ENCODE measurements at regions not wholly inside any gene's neighbourhood (a gene's known extent, or its start where the extent isn't known, plus 50 kb on each side); places are given as distances from the start of the nearest gene placed in this dataset.

DNA sequence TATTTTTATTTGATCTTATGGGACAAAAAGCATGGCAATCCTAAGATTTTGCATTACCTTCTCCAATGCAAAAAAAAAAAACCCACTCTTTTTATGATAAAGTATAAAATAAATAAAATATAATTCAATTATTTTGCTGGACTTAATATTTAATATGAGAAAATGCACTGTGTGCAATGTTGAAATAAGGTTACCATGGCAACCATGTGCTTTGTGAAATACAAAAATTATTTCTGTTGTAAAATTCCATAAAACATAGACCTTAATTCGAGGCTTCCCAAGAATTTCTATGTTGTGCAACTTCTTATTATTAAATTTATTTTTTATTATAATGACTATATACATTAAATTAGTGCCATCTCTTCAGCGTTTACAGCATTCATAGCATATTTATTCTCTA is 989.5 kb downstream of the MRPL39 start:
- no peak overlapping the region for H3K4me3 ChIP-seq (ENCODE audit: low read depth, low read length)
- no peaks in the 10 kb centered on the region for H3K36me3 ChIP-seq (ENCODE audit: control insufficient read depth in 2 of 2, insufficient read depth in 1 of 2, low read length in 2 of 2)
- ChIA-PET POLR2A (no interaction called here), CTCF (no interaction called here)
- no peaks in the 10 kb centered on the region for H3K4me1 ChIP-seq (ENCODE audit: control insufficient read depth, insufficient read depth, low read length)
- TF ChIP-seq PRDM1 (tag by site-specific recombination; IDR thresholded peaks at IDR 0.05) (no peak), ZNF660 (tag by site-specific recombination; IDR thresholded peaks at IDR 0.05) (no peak), ZNF335 (tag by site-specific recombination; conservative IDR thresholded peaks at IDR 0.05) (no peak), ZNF157 (tag by site-specific recombination; IDR thresholded peaks at IDR 0.05) (no peak), ZNF354C (tag by site-specific recombination; IDR thresholded peaks at IDR 0.05; ENCODE audit: borderline replicate concordance, low read depth) (no peak), ZXDB (tag by site-specific recombination; IDR thresholded peaks at IDR 0.05) (no peak), WT1 (tag by site-specific recombination; IDR thresholded peaks at IDR 0.05) (no peak)
- TF ChIP-seq, protein P1, sequence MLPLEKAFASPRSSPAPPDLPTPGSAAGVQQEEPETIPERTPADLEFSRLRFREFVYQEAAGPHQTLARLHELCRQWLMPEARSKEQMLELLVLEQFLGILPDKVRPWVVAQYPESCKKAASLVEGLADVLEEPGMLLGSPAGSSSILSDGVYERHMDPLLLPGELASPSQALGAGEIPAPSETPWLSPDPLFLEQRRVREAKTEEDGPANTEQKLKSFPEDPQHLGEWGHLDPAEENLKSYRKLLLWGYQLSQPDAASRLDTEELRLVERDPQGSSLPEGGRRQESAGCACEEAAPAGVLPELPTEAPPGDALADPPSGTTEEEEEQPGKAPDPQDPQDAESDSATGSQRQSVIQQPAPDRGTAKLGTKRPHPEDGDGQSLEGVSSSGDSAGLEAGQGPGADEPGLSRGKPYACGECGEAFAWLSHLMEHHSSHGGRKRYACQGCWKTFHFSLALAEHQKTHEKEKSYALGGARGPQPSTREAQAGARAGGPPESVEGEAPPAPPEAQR (tag by site-specific recombination; IDR thresholded peaks at IDR 0.05): no peak
- TF ChIP-seq, protein P2, sequence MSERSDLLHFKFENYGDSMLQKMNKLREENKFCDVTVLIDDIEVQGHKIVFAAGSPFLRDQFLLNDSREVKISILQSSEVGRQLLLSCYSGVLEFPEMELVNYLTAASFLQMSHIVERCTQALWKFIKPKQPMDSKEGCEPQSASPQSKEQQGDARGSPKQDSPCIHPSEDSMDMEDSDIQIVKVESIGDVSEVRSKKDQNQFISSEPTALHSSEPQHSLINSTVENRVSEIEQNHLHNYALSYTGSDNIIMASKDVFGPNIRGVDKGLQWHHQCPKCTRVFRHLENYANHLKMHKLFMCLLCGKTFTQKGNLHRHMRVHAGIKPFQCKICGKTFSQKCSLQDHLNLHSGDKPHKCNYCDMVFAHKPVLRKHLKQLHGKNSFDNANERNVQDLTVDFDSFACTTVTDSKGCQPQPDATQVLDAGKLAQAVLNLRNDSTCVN (tag by site-specific recombination; optimal IDR thresholded peaks at IDR 0.05): no peak
- TF ChIP-seq, protein P3, sequence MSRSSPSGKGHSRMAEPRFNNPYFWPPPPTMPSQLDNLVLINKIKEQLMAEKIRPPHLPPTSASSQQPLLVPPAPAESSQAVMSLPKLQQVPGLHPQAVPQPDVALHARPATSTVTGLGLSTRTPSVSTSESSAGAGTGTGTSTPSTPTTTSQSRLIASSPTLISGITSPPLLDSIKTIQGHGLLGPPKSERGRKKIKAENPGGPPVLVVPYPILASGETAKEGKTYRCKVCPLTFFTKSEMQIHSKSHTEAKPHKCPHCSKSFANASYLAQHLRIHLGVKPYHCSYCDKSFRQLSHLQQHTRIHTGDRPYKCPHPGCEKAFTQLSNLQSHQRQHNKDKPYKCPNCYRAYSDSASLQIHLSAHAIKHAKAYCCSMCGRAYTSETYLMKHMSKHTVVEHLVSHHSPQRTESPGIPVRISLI (tag by site-specific recombination; IDR thresholded peaks at IDR 0.05): no peak
- H3K9me3 ChIP-seq (ENCODE audit: control insufficient read depth, insufficient read depth, low read depth, low read length): no peaks in the 10 kb centered on the region; the same call in 1 of the 2 replicates
- H3K27ac ChIP-seq (ENCODE audit: extremely low read depth, low read depth, low read length): no peak overlapping the region

DNA sequence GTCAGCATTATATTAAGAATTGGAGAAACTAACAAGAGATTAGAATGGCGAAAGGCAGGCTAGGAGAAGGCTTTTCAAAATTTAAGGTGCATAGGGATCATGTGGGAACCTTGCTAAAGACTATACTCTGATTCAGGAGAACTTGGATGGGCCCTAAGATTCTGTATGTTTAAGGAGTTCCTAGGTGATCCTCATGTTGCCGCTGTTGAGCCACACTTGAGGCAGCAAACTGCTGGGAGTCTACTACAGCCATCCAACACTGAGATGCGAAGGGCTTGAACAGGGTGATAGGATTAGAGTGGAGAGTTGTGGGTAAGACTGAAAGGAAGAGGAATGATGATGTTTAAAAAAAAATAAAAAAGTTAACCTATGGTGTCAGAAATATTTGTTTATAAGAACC is 1013.2 kb downstream of the MRPL39 start:
- CTCF ChIA-PET: no interaction called here
- no peaks in the 10 kb centered on the region for H3K4me1 ChIP-seq (ENCODE audit: control insufficient read depth, insufficient read depth, low read length)
- no peak overlapping the region for H3K27ac ChIP-seq (ENCODE audit: extremely low read depth, low read depth, low read length)
- H3K36me3 ChIP-seq (ENCODE audit: control insufficient read depth in 2 of 2, insufficient read depth in 1 of 2, low read length in 2 of 2): no peaks in the 10 kb centered on the region
- POLR2A ChIA-PET: no interaction called here
- no peak overlapping the region for H3K4me3 ChIP-seq (ENCODE audit: low read depth, low read length)
- H3K9me3 ChIP-seq (ENCODE audit: control insufficient read depth, insufficient read depth, low read depth, low read length): no peaks in the 10 kb centered on the region; the same call in 1 of the 2 replicates
- TF ChIP-seq, protein P4, sequence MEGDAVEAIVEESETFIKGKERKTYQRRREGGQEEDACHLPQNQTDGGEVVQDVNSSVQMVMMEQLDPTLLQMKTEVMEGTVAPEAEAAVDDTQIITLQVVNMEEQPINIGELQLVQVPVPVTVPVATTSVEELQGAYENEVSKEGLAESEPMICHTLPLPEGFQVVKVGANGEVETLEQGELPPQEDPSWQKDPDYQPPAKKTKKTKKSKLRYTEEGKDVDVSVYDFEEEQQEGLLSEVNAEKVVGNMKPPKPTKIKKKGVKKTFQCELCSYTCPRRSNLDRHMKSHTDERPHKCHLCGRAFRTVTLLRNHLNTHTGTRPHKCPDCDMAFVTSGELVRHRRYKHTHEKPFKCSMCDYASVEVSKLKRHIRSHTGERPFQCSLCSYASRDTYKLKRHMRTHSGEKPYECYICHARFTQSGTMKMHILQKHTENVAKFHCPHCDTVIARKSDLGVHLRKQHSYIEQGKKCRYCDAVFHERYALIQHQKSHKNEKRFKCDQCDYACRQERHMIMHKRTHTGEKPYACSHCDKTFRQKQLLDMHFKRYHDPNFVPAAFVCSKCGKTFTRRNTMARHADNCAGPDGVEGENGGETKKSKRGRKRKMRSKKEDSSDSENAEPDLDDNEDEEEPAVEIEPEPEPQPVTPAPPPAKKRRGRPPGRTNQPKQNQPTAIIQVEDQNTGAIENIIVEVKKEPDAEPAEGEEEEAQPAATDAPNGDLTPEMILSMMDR (tag by site-specific recombination; IDR thresholded peaks at IDR 0.05): no peak
- TF ChIP-seq, protein P5, sequence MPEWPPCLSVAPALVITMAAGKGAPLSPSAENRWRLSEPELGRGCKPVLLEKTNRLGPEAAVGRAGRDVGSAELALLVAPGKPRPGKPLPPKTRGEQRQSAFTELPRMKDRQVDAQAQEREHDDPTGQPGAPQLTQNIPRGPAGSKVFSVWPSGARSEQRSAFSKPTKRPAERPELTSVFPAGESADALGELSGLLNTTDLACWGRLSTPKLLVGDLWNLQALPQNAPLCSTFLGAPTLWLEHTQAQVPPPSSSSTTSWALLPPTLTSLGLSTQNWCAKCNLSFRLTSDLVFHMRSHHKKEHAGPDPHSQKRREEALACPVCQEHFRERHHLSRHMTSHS (tag by site-specific recombination; IDR thresholded peaks at IDR 0.05): no peak
- no peak for TF ChIP-seq ZNF174 (tag by site-specific recombination; IDR thresholded peaks at IDR 0.05)
- no peak for TF ChIP-seq ZNF221 (tag by site-specific recombination; IDR thresholded peaks at IDR 0.05; ENCODE audit: borderline replicate concordance)
- TF ChIP-seq ZFP69B (tag by site-specific recombination; IDR thresholded peaks at IDR 0.05): no peak
- TF ChIP-seq ZNF747 (tag by site-specific recombination; IDR thresholded peaks at IDR 0.05): no peak
- TF ChIP-seq, protein P6, sequence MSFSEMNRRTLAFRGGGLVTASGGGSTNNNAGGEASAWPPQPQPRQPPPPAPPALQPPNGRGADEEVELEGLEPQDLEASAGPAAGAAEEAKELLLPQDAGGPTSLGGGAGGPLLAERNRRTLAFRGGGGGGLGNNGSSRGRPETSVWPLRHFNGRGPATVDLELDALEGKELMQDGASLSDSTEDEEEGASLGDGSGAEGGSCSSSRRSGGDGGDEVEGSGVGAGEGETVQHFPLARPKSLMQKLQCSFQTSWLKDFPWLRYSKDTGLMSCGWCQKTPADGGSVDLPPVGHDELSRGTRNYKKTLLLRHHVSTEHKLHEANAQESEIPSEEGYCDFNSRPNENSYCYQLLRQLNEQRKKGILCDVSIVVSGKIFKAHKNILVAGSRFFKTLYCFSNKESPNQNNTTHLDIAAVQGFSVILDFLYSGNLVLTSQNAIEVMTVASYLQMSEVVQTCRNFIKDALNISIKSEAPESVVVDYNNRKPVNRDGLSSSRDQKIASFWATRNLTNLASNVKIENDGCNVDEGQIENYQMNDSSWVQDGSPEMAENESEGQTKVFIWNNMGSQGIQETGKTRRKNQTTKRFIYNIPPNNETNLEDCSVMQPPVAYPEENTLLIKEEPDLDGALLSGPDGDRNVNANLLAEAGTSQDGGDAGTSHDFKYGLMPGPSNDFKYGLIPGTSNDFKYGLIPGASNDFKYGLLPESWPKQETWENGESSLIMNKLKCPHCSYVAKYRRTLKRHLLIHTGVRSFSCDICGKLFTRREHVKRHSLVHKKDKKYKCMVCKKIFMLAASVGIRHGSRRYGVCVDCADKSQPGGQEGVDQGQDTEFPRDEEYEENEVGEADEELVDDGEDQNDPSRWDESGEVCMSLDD (tag by site-specific recombination; IDR thresholded peaks at IDR 0.05): no peak
- TF ChIP-seq, protein P7, sequence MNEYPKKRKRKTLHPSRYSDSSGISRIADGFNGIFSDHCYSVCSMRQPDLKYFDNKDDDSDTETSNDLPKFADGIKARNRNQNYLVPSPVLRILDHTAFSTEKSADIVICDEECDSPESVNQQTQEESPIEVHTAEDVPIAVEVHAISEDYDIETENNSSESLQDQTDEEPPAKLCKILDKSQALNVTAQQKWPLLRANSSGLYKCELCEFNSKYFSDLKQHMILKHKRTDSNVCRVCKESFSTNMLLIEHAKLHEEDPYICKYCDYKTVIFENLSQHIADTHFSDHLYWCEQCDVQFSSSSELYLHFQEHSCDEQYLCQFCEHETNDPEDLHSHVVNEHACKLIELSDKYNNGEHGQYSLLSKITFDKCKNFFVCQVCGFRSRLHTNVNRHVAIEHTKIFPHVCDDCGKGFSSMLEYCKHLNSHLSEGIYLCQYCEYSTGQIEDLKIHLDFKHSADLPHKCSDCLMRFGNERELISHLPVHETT (tag by site-specific recombination; IDR thresholded peaks at IDR 0.05): no peak
- TF ChIP-seq BCL11A (tag by site-specific recombination; IDR thresholded peaks at IDR 0.05; ENCODE audit: low read depth): no peak

Measured in HEK293 (cell line).